K562 (cell line): ENCODE measurements at regions not wholly inside any gene's neighbourhood (a gene's known extent, or its start where the extent isn't known, plus 50 kb on each side); places are given as distances from the start of the nearest gene placed in this dataset.

ENCODE experiments used
- ATAC-seq: fragments of 200-7000 bp; cut with Tn5 transposase; 3 replicates; pipeline ENCODE4 v1.9.1; 2020; ENCODE audit warnings: moderate library complexity
- BruUV-seq: library from RNA; stranded (reverse); fragments of 400-500 nt; replicated peaks from 2 replicates; lab custom pipeline; 2021; lab: Mats Ljungman, UMichigan
- CTCF ChIA-PET: fragments of 300-600 bp; formaldehyde crosslinking; extraction: SDS; loops from one replicate; lab custom pipeline; 2021; ENCODE audit warnings: low intra/inter-chr PET ratio; lab: Yijun Ruan, JAX
- POLR2A ChIA-PET: fragments of 300-600, 350-650 bp; sonication (Branson Sonifier 250); formaldehyde crosslinking; extraction: SDS; loops from one replicate; lab custom pipeline; 2021; ENCODE audit warnings: antibody characterized with exemption, inconsistent platforms; lab: Yijun Ruan, JAX
- DNase-seq, 4 experiments: peaks; one replicate each; pipeline versions ENCODE4 v3.0.0 to v3.0.0-alpha.2; 2011 to 2018; ENCODE audit warnings: low spot score in 3 of 4, mixed read lengths in 3 of 4; ENCODE audit errors: extremely low read depth in 1 of 4
- FAIRE-seq: peaks from 2 replicates; lab custom pipeline; 2011; peaks lifted over from hg19 to GRCh38; lab: Jason Lieb, UNC
- H2AFZ ChIP-seq: 2 replicates; pipeline ENCODE4 v1.6.0; 2011; ENCODE audit warnings: low read depth, low read length, control low read depth, inconsistent platforms
- H3K27ac ChIP-seq: fragments of 200-600 bp; 3 replicates; pipeline ENCODE4 v1.8.0; 2011; ENCODE audit warnings: low read depth, mild to moderate bottlenecking, control low read depth, inconsistent platforms, low read length, moderate library complexity, mixed read lengths; ENCODE audit errors: extremely low read depth
- H3K27me3 ChIP-seq, 2 experiments: fragments of 300-600 bp in 1 of 2; 2 replicates in 1 of 2; 3 replicates in 1 of 2; pipeline versions ENCODE4 v1.6.0 to v1.8.0; 2011; ENCODE audit warnings: inconsistent platforms in 2 of 2, low read length in 2 of 2, mild to moderate bottlenecking in 1 of 2, mixed read lengths in 1 of 2, moderate library complexity in 1 of 2; ENCODE audit not compliant: control insufficient read depth in 2 of 2, insufficient read depth in 2 of 2
- H3K36me3 ChIP-seq: fragments of 300-600 bp; 3 replicates; pipeline ENCODE4 v1.8.0; 2011; ENCODE audit warnings: mild to moderate bottlenecking, low read length, inconsistent platforms; ENCODE audit not compliant: control insufficient read depth, insufficient read depth
- H3K4me1 ChIP-seq, 2 experiments: fragments of 200-600 bp in 1 of 2; replicated peaks in 1 of 2; 2 replicates in 1 of 2; 3 replicates in 1 of 2; pipeline versions ENCODE4 v1.5.1 to v1.8.0; 2011; ENCODE audit warnings: inconsistent platforms in 2 of 2, low read length in 2 of 2, mild to moderate bottlenecking in 1 of 2, mixed read lengths in 1 of 2, moderate library complexity in 1 of 2; ENCODE audit not compliant: control insufficient read depth in 2 of 2, insufficient read depth in 2 of 2
- H3K4me2 ChIP-seq: 2 replicates; pipeline ENCODE4 v1.6.1; 2011; ENCODE audit warnings: low read length, control low read depth, inconsistent platforms, mixed read lengths; ENCODE audit not compliant: insufficient read depth
- H3K4me3 ChIP-seq: fragments of 200-600 bp; sonication (generic), shearing (Covaris generic); 2 replicates; pipeline ENCODE4 v1.5.1; 2016; ENCODE audit warnings: control low read depth, inconsistent platforms
- H3K79me2 ChIP-seq: fragments of 200-600 bp; 3 replicates; pipeline ENCODE4 v1.8.0; 2011; ENCODE audit warnings: low read length, inconsistent platforms; ENCODE audit not compliant: control insufficient read depth, insufficient read depth
- H3K9ac ChIP-seq, 2 experiments: 2 replicates each; pipeline versions ENCODE4 v1.6.0 to v1.6.1; 2011; ENCODE audit warnings: low read depth in 2 of 2, low read length in 2 of 2, control low read depth in 1 of 2, inconsistent platforms in 1 of 2, mild to moderate bottlenecking in 1 of 2, mixed read lengths in 1 of 2; ENCODE audit not compliant: insufficient read depth in 1 of 2
- H3K9me1 ChIP-seq: one replicate; pipeline ENCODE4 v1.6.0; 2011; ENCODE audit warnings: inconsistent platforms, mild to moderate bottlenecking, low read length, moderate library complexity; ENCODE audit not compliant: control insufficient read depth, insufficient read depth
- H3K9me3 ChIP-seq: replicated peaks from 2 replicates; pipeline ENCODE4 v1.5.1; 2011; ENCODE audit warnings: low read depth, low read length, inconsistent platforms; ENCODE audit not compliant: control insufficient read depth, insufficient read depth
- H4K20me1 ChIP-seq: replicated peaks from 2 replicates; pipeline ENCODE4 v1.6.1; 2011; ENCODE audit warnings: low read length, inconsistent platforms, mixed read lengths; ENCODE audit not compliant: control insufficient read depth, insufficient read depth
- CEBPB ChIP-seq: fragments of 450-650 bp; IDR thresholded peaks from 2 replicates; pipeline ENCODE4 v1.6.1; 2016; ENCODE audit warnings: missing genetic modification characterization, missing compliant biosample characterization
- CHAMP1 ChIP-seq: fragments of 450-650 bp; IDR thresholded peaks from 2 replicates; pipeline ENCODE4 v1.6.1; 2016; ENCODE audit warnings: mild to moderate bottlenecking
- CREB5 ChIP-seq: fragments of 250-450 bp; sonication (Bioruptor Pico); IDR thresholded peaks from 2 replicates; pipeline ENCODE4 v1.5.0; 2020; ENCODE audit warnings: mild to moderate bottlenecking
- FOS ChIP-seq: IDR thresholded peaks from 3 replicates; pipeline ENCODE4 v1.6.1; 2011; ENCODE audit not compliant: insufficient read length; ENCODE audit errors: extremely low read depth
- FOXA1 ChIP-seq: fragments of 450-650 bp; IDR thresholded peaks from 2 replicates; pipeline ENCODE4 v1.6.1; 2016; ENCODE audit warnings: mild to moderate bottlenecking, borderline replicate concordance
- FOXJ3 ChIP-seq: sonication (generic); formaldehyde crosslinking; IDR thresholded peaks from 2 replicates; pipeline ENCODE4 v1.4.0; 2020; ENCODE audit warnings: mild to moderate bottlenecking, missing genetic modification reagents
- KHSRP ChIP-seq: fragments of 450-650 bp; IDR thresholded peaks from 2 replicates; pipeline ENCODE4 v1.6.1; 2017
- PHTF2 ChIP-seq: fragments of 250-450 bp; sonication (Bioruptor Pico); IDR thresholded peaks from 2 replicates; pipeline ENCODE4 v1.5.0; 2021; ENCODE audit warnings: mild to moderate bottlenecking
- RNF2 ChIP-seq: sonication (generic); IDR thresholded peaks from 2 replicates; pipeline ENCODE4 v1.6.1; 2016
- TAF15 ChIP-seq: fragments of 200-400 bp; formaldehyde crosslinking; IDR thresholded peaks from 2 replicates; pipeline ENCODE4 v1.6.1; 2017; ENCODE audit warnings: mild to moderate bottlenecking, low read depth, low read length, moderate library complexity
- WGBS: fragments of 100-300 bp; shearing (Covaris generic); methylation state at CpG from one replicate; pipeline ENCODE4 v1.1.6; 2016; ENCODE audit warnings: low coverage, mixed read lengths; ENCODE audit not compliant: insufficient coverage; ENCODE audit errors: missing lambda C conversion rate; 5-methylcytosine and 5-hydroxymethylcytosine counted together
- in situ Hi-C: fragments of 300-500 bp; cut with MboI; formaldehyde crosslinking; loops from 4 replicates; pipeline ENCODE4 v1.15.0; 2018; ENCODE audit warnings: inconsistent platforms, mixed read lengths
- intact Hi-C: fragments of 100-400 bp; cut with micrococcal nuclease; formaldehyde crosslinking; loops from 2 replicates; pipeline ENCODE4 v1.14.2; 2022

GRCh38 chr16:64408699-64409098 is 713.2 kb downstream of the CDH11 start:
- Histone ChIP-seq H4K20me1 (no peaks in the 10 kb centered on the region), H3K27me3 (no peaks in the 10 kb centered on the region), H3K4me3 (no peak overlapping the region), H3K4me2 (no peak overlapping the region), H3K4me1 (no peaks in the 10 kb centered on the region), H3K36me3 (no peaks in the 10 kb centered on the region), H3K27ac (no peak overlapping the region), H3K9me1 (no peaks in the 10 kb centered on the region), H3K9me3 (no peaks in the 10 kb centered on the region), H3K79me2 (no peaks in the 10 kb centered on the region), H2AFZ (no peak overlapping the region), H3K9ac (no peak overlapping the region)
- CTCF ChIA-PET = no interaction called here
- BruUV-seq = no TSS peak
- intact Hi-C loops = no loop called here
- POLR2A ChIA-PET = interaction anchor here (0.6 kb wide), 1 partner anchor 21 kb away, joined by 4 read pairs; no protein-coding TSS in a partner anchor
- in situ Hi-C loops = no loop called here
- TF ChIP-seq CEBPB (tag) = no peak
- no peak for TF ChIP-seq FOXA1
- no peak for TF ChIP-seq KHSRP
- no peak for TF ChIP-seq CREB5 (CRISPR knock-in tag)
- no peak for TF ChIP-seq TAF15
- no peak for TF ChIP-seq FOXJ3 (CRISPR knock-in tag)
- no peak for TF ChIP-seq PHTF2 (CRISPR knock-in tag)
- TF ChIP-seq RNF2 = no peak
- no peak for TF ChIP-seq FOS
- no peak for TF ChIP-seq CHAMP1
- DNase-seq (no peak), FAIRE-seq (no peak), ATAC-seq (no peak)
- 0% methylated on average over 1 of the region's 1 CpG for WGBS
